ENCODE measurements at regions not wholly inside any gene's neighbourhood (a gene's known extent, or its start where the extent isn't known, plus 50 kb on each side); places are given as distances from the start of the nearest gene placed in this dataset.

- DNase-seq, result no peak
Measured at GRCh38 chr2:217749008-217749407, 253.8 kb downstream of the TNS1 start.

- no peak for DNase-seq
Measured at GRCh38 chr2:217746808-217747207, 256.0 kb downstream of the TNS1 start.

GRCh38 chr2:217743966-217744761 is 258.6 kb downstream of the TNS1 start:
- no peak for DNase-seq

- DNase-seq, result no peak
Measured at GRCh38 chr2:217743407-217743806, 259.4 kb downstream of the TNS1 start.

- no peak for DNase-seq
Measured at GRCh38 chr2:217742841-217743240, 260.0 kb downstream of the TNS1 start.

GRCh38 chr2:217742276-217742675 is 260.5 kb downstream of the TNS1 start:
- no peak for DNase-seq

GRCh38 chr2:217741381-217741955 is 261.3 kb downstream of the TNS1 start:
- no peak for DNase-seq

- DNase-seq, result no peak
Measured at GRCh38 chr2:217740756-217741155, 262.0 kb downstream of the TNS1 start.

GRCh38 chr2:217740178-217740577 is 262.6 kb downstream of the TNS1 start:
- no peak for DNase-seq

GRCh38 chr2:217739741-217740140 is 263.1 kb downstream of the TNS1 start:
- no peak for DNase-seq

- DNase-seq, result no peak
Measured at GRCh38 chr2:217738061-217738460, 264.7 kb downstream of the TNS1 start.

GRCh38 chr2:217736776-217737550 is 265.8 kb downstream of the TNS1 start:
- no peak for DNase-seq

GRCh38 chr2:217735899-217736298 is 266.9 kb downstream of the TNS1 start:
- DNase-seq, result no peak

- no peak for DNase-seq
Measured at GRCh38 chr2:217735034-217735433, 267.8 kb downstream of the TNS1 start.

- no peak for DNase-seq
Measured at GRCh38 chr2:217733461-217733860, 269.3 kb downstream of the TNS1 start.

GRCh38 chr2:217732992-217733391 is 269.8 kb downstream of the TNS1 start:
- no peak for DNase-seq

GRCh38 chr2:217731805-217732204 is 271.0 kb downstream of the TNS1 start:
- DNase-seq, result no peak

GRCh38 chr2:217729421-217730053 is 273.3 kb downstream of the TNS1 start:
- DNase-seq, result no peak

GRCh38 chr2:217727801-217728200 is 275.0 kb downstream of the TNS1 start:
- no peak for DNase-seq

GRCh38 chr2:217725409-217725808 is 277.4 kb downstream of the TNS1 start:
- DNase-seq, result no peak

- no peak for DNase-seq
Measured at GRCh38 chr2:217724471-217724870, 278.3 kb downstream of the TNS1 start.

- DNase-seq, result no peak
Measured at GRCh38 chr2:217723981-217724380, 278.8 kb downstream of the TNS1 start.

GRCh38 chr2:217722883-217723472 is 279.8 kb downstream of the TNS1 start:
- DNase-seq, result no peak

All from DMS79 treated with DMSO at 0.1 percent for 48 hours (cell line).